Breast epithelium (tissue), 4 donors: ENCODE measurements at regions not wholly inside any gene's neighbourhood (a gene's known extent, or its start where the extent isn't known, plus 50 kb on each side); places are given as distances from the start of the nearest gene placed in this dataset.
"Not testable (repeated sequence)": the region's sequence is repeated elsewhere in the genome, so short reads cannot be mapped to it uniquely, and the experiment has no call there.

Source experiments
- DNase-seq, 2 donors: peaks; one replicate each; pipeline ENCODE4 v3.0.0-alpha.2; 2019; ENCODE audit warnings: low spot score in 2 of 2
- H3K27ac ChIP-seq, 2 donors: fragments of 200-600 bp; sonication (generic) in 1 of 2; one replicate each; pipeline ENCODE4 v1.5.1; 2016 to 2019; ENCODE audit warnings: mild to moderate bottlenecking in 1 of 2
- H3K27me3 ChIP-seq, 2 donors: fragments of 200-600 bp; sonication (generic) in 1 of 2; one replicate each; pipeline versions ENCODE4 v1.5.1 to v1.6.0; 2017 to 2019; ENCODE audit warnings: control low read depth in 1 of 2, mild to moderate bottlenecking in 1 of 2
- H3K36me3 ChIP-seq: fragments of 200-600 bp; one replicate; pipeline ENCODE4 v1.5.1; 2019
- H3K4me1 ChIP-seq, 2 donors: fragments of 200-600 bp; sonication (generic); one replicate each; pipeline ENCODE4 v1.5.1; 2016 to 2019; ENCODE audit warnings: control low read depth in 1 of 2
- H3K4me3 ChIP-seq, 3 donors: fragments of 200-600 bp; sonication (generic); 1 replicate in 2 of 3; 2 replicates in 1 of 3; pipeline ENCODE4 v1.5.1; 2016 to 2019; ENCODE audit warnings: mild to moderate bottlenecking in 3 of 3, moderate library complexity in 2 of 3
- H3K9me3 ChIP-seq, 2 donors: fragments of 200-600 bp; sonication (generic) in 1 of 2; one replicate each; pipeline ENCODE4 v1.5.1; 2016 to 2019; ENCODE audit warnings: control low read depth in 1 of 2
- POLR2A ChIP-seq: fragments of 450-650 bp; IDR thresholded peaks from one replicate; pipeline ENCODE4 v1.6.1; 2016; ENCODE audit warnings: antibody characterized with exemption, mild to moderate bottlenecking, moderate library complexity
- POLR2AphosphoS5 ChIP-seq, 3 donors: sonication (generic); formaldehyde crosslinking; IDR thresholded peaks; one replicate each; pipeline ENCODE4 v1.6.1; 2017; ENCODE audit warnings: antibody characterized with exemption in 3 of 3
- intact Hi-C: fragments of 100-400 bp; cut with DNase I; formaldehyde crosslinking; loops from one replicate; pipeline ENCODE4 v1.15.1; 2023; ENCODE audit warnings: low total_unique reads
- TF ChIP-seq, protein P1 (sequence below), 3 donors: fragments of 450-650 bp; IDR thresholded peaks; one replicate each; pipeline ENCODE4 v1.5.1; 2016 to 2017; ENCODE audit warnings: antibody characterized with exemption in 3 of 3, mild to moderate bottlenecking in 3 of 3, moderate library complexity in 3 of 3

- H3K27ac ChIP-seq, intact Hi-C loops, H3K4me1 ChIP-seq, H3K4me3 ChIP-seq, H3K36me3 ChIP-seq, H3K9me3 ChIP-seq, DNase-seq, H3K27me3 ChIP-seq: not testable (repeated sequence)
Observed at GRCh38 chrX:35221391-35221790, 278.8 kb downstream of the FAM47B start.

GRCh38 chrX:35244088-35244741 is 301.6 kb downstream of the FAM47B start:
- no peak for TF ChIP-seq POLR2AphosphoS5 (IDR thresholded peaks at IDR 0.05)
- TF ChIP-seq, protein P1, sequence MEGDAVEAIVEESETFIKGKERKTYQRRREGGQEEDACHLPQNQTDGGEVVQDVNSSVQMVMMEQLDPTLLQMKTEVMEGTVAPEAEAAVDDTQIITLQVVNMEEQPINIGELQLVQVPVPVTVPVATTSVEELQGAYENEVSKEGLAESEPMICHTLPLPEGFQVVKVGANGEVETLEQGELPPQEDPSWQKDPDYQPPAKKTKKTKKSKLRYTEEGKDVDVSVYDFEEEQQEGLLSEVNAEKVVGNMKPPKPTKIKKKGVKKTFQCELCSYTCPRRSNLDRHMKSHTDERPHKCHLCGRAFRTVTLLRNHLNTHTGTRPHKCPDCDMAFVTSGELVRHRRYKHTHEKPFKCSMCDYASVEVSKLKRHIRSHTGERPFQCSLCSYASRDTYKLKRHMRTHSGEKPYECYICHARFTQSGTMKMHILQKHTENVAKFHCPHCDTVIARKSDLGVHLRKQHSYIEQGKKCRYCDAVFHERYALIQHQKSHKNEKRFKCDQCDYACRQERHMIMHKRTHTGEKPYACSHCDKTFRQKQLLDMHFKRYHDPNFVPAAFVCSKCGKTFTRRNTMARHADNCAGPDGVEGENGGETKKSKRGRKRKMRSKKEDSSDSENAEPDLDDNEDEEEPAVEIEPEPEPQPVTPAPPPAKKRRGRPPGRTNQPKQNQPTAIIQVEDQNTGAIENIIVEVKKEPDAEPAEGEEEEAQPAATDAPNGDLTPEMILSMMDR (IDR thresholded peaks at IDR 0.05) = no peak
- TF ChIP-seq POLR2A = no peak
- no peaks in the 10 kb centered on the region for H3K36me3 ChIP-seq
- intact Hi-C loops = no loop called here
- no peaks in the 10 kb centered on the region for H3K4me1 ChIP-seq
- no peak overlapping the region for H3K4me3 ChIP-seq
- H3K9me3 ChIP-seq = no peaks in the 10 kb centered on the region
- no peak for DNase-seq
- H3K27ac ChIP-seq = no peak overlapping the region
- H3K27me3 ChIP-seq = peaks cover 0 to 25% of the 10 kb centered on the region in 2 donors

GRCh38 chrX:35244796-35245508 is 302.4 kb downstream of the FAM47B start:
- Histone ChIP-seq H3K9me3 (no peaks in the 10 kb centered on the region), H3K27ac (no peak overlapping the region), H3K4me1 (no peaks in the 10 kb centered on the region), H3K4me3 (no peak overlapping the region), H3K36me3 (no peaks in the 10 kb centered on the region), H3K27me3 (peaks cover 0 to 29% of the 10 kb centered on the region in 2 donors)
- TF ChIP-seq, protein P1 (IDR thresholded peaks at IDR 0.05) = no peak
- no peak for TF ChIP-seq POLR2AphosphoS5 (IDR thresholded peaks at IDR 0.05)
- no peak for TF ChIP-seq POLR2A
- intact Hi-C loops = loop anchor here (5.0 kb wide), 1 partner anchor 188 kb away; no protein-coding TSS in a partner anchor
- DNase-seq = no peak

DNA sequence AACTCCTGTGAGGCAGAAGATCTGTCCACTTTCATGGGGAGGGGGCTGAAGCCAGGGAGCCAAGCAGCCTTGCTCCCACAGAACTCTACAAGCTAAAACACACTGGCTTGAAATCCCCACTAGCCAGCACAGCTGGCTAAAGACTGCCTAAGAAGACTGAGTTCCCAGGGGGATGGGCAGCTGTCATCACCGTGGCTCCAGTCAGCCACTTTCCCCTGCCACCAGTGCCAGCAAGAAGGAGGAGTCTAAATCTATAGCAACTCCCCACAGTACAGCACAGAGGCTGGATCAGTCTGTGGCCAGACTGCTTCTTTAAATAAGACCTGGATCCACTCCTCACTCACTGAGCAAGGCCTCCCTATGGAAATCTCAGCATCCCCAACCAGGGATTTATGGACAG is 308.6 kb downstream of the FAM47B start:
- TF ChIP-seq, protein P1 (IDR thresholded peaks at IDR 0.05) = no peak
- no peak for TF ChIP-seq POLR2A
- no peak for TF ChIP-seq POLR2AphosphoS5 (IDR thresholded peaks at IDR 0.05)
- intact Hi-C loops = no loop called here
- no peaks in the 10 kb centered on the region for H3K9me3 ChIP-seq
- H3K4me1 ChIP-seq = no peaks in the 10 kb centered on the region
- peaks cover 0 to 27% of the 10 kb centered on the region in 2 donors for H3K27me3 ChIP-seq
- H3K4me3 ChIP-seq = no peak overlapping the region
- DNase-seq = no peak
- no peak overlapping the region for H3K27ac ChIP-seq
- no peaks in the 10 kb centered on the region for H3K36me3 ChIP-seq

- H3K27me3 ChIP-seq = peaks cover 0 to 4% of the 10 kb centered on the region in 2 donors
- DNase-seq = no peak
- no peaks in the 10 kb centered on the region for H3K9me3 ChIP-seq
- intact Hi-C loops = no loop called here
- TF ChIP-seq POLR2AphosphoS5 (IDR thresholded peaks at IDR 0.05) (no peak), POLR2A (no peak)
- TF ChIP-seq, protein P1 (IDR thresholded peaks at IDR 0.05) = no peak
- H3K4me1 ChIP-seq = no peaks in the 10 kb centered on the region
- no peak overlapping the region for H3K4me3 ChIP-seq
- H3K27ac ChIP-seq = no peak overlapping the region
- H3K36me3 ChIP-seq = no peaks in the 10 kb centered on the region
Observed at GRCh38 chrX:35276115-35276514, 333.5 kb downstream of the FAM47B start.
